SK-N-SH (cell line): ENCODE measurements at regions not wholly inside any gene's neighbourhood (a gene's known extent, or its start where the extent isn't known, plus 50 kb on each side); places are given as distances from the start of the nearest gene placed in this dataset.

ENCODE experiments used
- CTCF ChIA-PET: fragments of 300-600, 350-600 bp; formaldehyde crosslinking; extraction: SDS; loops from one replicate; lab custom pipeline; 2021; lab: Yijun Ruan, JAX
- POLR2A ChIA-PET: fragments of 350-600 bp; sonication (Branson Sonifier 250); formaldehyde crosslinking; extraction: SDS; loops from one replicate; lab custom pipeline; 2020; ENCODE audit warnings: antibody characterized with exemption, inconsistent platforms; lab: Yijun Ruan, JAX
- DNase-seq: peaks from one replicate; pipeline ENCODE4 v3.0.0; 2012
- H2AFZ ChIP-seq: fragments of 200-600 bp; sonication (generic); 2 replicates; pipeline ENCODE4 v1.8.1; 2016; ENCODE audit warnings: antibody characterized with exemption, mild to moderate bottlenecking, low read depth
- H3F3A ChIP-seq: fragments of 200-600 bp; sonication (generic); replicated peaks from 2 replicates; pipeline ENCODE3; 2016; ENCODE audit warnings: antibody characterized with exemption, mild to moderate bottlenecking; ENCODE audit not compliant: insufficient read depth
- H3K27ac ChIP-seq, 2 experiments: fragments of 200-500 bp in 1 of 2; fragments of 200-600 bp in 1 of 2; sonication (Bioruptor generic) in 1 of 2; sonication (generic), shearing (Covaris generic) in 1 of 2; 2 replicates each; pipeline versions ENCODE4 v1.5.1 to v1.6.1; 2014 to 2016; ENCODE audit warnings: low read depth in 2 of 2, inconsistent platforms in 1 of 2, low read length in 1 of 2, mild to moderate bottlenecking in 1 of 2, mixed read lengths in 1 of 2
- H3K27me3 ChIP-seq: fragments of 200-600 bp; sonication (generic), shearing (Covaris generic); 2 replicates; pipeline ENCODE4 v1.6.1; 2016; ENCODE audit warnings: mixed run types; ENCODE audit not compliant: insufficient read depth
- H3K36me3 ChIP-seq, 2 experiments: fragments of 200-500 bp in 1 of 2; fragments of 200-600 bp in 1 of 2; sonication (Bioruptor generic) in 1 of 2; sonication (generic) in 1 of 2; replicated peaks in 1 of 2; 2 replicates each; pipeline versions ENCODE3 to v1.5.1; 2014 to 2016; ENCODE audit warnings: low read length in 1 of 2, mild to moderate bottlenecking in 1 of 2; ENCODE audit not compliant: insufficient read depth in 2 of 2, control insufficient read depth in 1 of 2
- H3K4me1 ChIP-seq, 2 experiments: fragments of 200-500 bp in 1 of 2; fragments of 200-600 bp in 1 of 2; sonication (Bioruptor generic) in 1 of 2; sonication (generic), shearing (Covaris generic) in 1 of 2; 2 replicates each; pipeline versions ENCODE4 v1.5.1 to v1.6.1; 2014 to 2016; ENCODE audit warnings: low read depth in 1 of 2, low read length in 1 of 2, mixed run types in 1 of 2; ENCODE audit not compliant: insufficient read depth in 2 of 2, control insufficient read depth in 1 of 2
- H3K4me2 ChIP-seq: fragments of 200-600 bp; sonication (generic), shearing (Covaris generic); 2 replicates; pipeline ENCODE4 v1.6.1; 2017; ENCODE audit warnings: mixed run types
- H3K4me3 ChIP-seq, 2 experiments: fragments of 200-500 bp in 1 of 2; fragments of 200-600 bp in 1 of 2; sonication (Bioruptor generic) in 1 of 2; sonication (generic), shearing (Covaris generic) in 1 of 2; 2 replicates each; pipeline versions ENCODE4 v1.5.1 to v1.8.1; 2014 to 2016; ENCODE audit warnings: low read depth in 2 of 2, inconsistent platforms in 1 of 2, low read length in 1 of 2, mild to moderate bottlenecking in 1 of 2, mixed read lengths in 1 of 2, moderate library complexity in 1 of 2
- H3K79me2 ChIP-seq: fragments of 200-600 bp; sonication (generic); 2 replicates; pipeline ENCODE4 v1.8.1; 2017; ENCODE audit warnings: mild to moderate bottlenecking; ENCODE audit not compliant: insufficient read depth
- H3K9ac ChIP-seq: fragments of 200-600 bp; sonication (generic); 2 replicates; pipeline ENCODE4 v1.6.1; 2017; ENCODE audit warnings: mixed run types
- H3K9me2 ChIP-seq: fragments of 200-600 bp; sonication (generic); 2 replicates; pipeline ENCODE4 v1.6.1; 2017; ENCODE audit warnings: mixed run types
- H3K9me3 ChIP-seq: fragments of 200-600 bp; sonication (generic); 2 replicates; pipeline ENCODE4 v1.6.1; 2017; ENCODE audit warnings: mixed run types, mild to moderate bottlenecking, moderate library complexity
- H4K20me1 ChIP-seq: fragments of 200-600 bp; sonication (generic); 2 replicates; pipeline ENCODE4 v1.6.1; 2017; ENCODE audit warnings: mild to moderate bottlenecking, mixed run types; ENCODE audit not compliant: insufficient read depth
- CTCF ChIP-seq: fragments of 200-600 bp; sonication (generic); IDR thresholded peaks from 2 replicates; pipeline ENCODE4 v1.6.1; 2017; ENCODE audit warnings: antibody characterized with exemption, mild to moderate bottlenecking, moderate library complexity
- ELF1 ChIP-seq: IDR thresholded peaks from 2 replicates; pipeline ENCODE4 v1.4.0; 2012
- EP300 ChIP-seq, 2 experiments: IDR thresholded peaks; 2 replicates each; pipeline versions ENCODE4 v1.4.0 to v1.6.1; 2012; ENCODE audit warnings: borderline replicate concordance in 1 of 2, low read depth in 1 of 2, low read length in 1 of 2
- EZH2phosphoT487 ChIP-seq: fragments of 200-600 bp; sonication (generic); IDR thresholded peaks from 2 replicates; pipeline ENCODE4 v1.6.1; 2017; ENCODE audit warnings: low read depth, mixed run types, mild to moderate bottlenecking, antibody characterized with exemption, moderate library complexity, borderline replicate concordance
- FOXJ3 ChIP-seq: sonication (generic); formaldehyde crosslinking; IDR thresholded peaks from 2 replicates; pipeline ENCODE4 v1.5.1; 2020; ENCODE audit warnings: mild to moderate bottlenecking, missing genetic modification reagents
- GATA2 ChIP-seq: sonication (generic); formaldehyde crosslinking; IDR thresholded peaks from 2 replicates; pipeline ENCODE4 v1.5.0; 2020; ENCODE audit warnings: mild to moderate bottlenecking, missing genetic modification reagents
- PBX3 ChIP-seq: IDR thresholded peaks from 2 replicates; pipeline ENCODE4; 2012
- POLR2AphosphoS5 ChIP-seq: IDR thresholded peaks from 2 replicates; pipeline ENCODE4 v1.6.1; 2012; ENCODE audit warnings: low read depth, low read length
- RAD21 ChIP-seq: IDR thresholded peaks from 2 replicates; pipeline ENCODE4 v1.6.1; 2012; ENCODE audit warnings: mild to moderate bottlenecking, low read length
- RFX5 ChIP-seq: IDR thresholded peaks from 2 replicates; pipeline ENCODE4 v1.6.1; 2012; ENCODE audit warnings: mild to moderate bottlenecking, improper control_type of control experiment, low read length
- SMC3 ChIP-seq: IDR thresholded peaks from 2 replicates; pipeline ENCODE4 v1.6.1; 2012; ENCODE audit warnings: low read depth, low read length, improper control_type of control experiment
- TCF12 ChIP-seq: IDR thresholded peaks from 2 replicates; pipeline ENCODE4 v1.4.0; 2012
- TEAD4 ChIP-seq: IDR thresholded peaks from 2 replicates; pipeline ENCODE4 v1.4.0; 2012; ENCODE audit warnings: mild to moderate bottlenecking, borderline replicate concordance; ENCODE audit not compliant: insufficient read depth
- USF2 ChIP-seq: fragments of 150-350 bp; IDR thresholded peaks from 2 replicates; pipeline ENCODE4 v1.6.1; 2017; ENCODE audit warnings: antibody characterized with exemption, low read length, low read depth, borderline replicate concordance
- ZBTB33 ChIP-seq: IDR thresholded peaks from 2 replicates; pipeline ENCODE4 v1.4.0; 2012; ENCODE audit warnings: low read depth, borderline replicate concordance
- WGBS: methylation state at CpG from one replicate; pipeline ENCODE4 v1.1.6; 2017; ENCODE audit warnings: low lambda C conversion rate; 5-methylcytosine and 5-hydroxymethylcytosine counted together

- no peak overlapping the region for H3K27ac ChIP-seq
- no peaks in the 10 kb centered on the region for H3K4me1 ChIP-seq
- no peaks in the 10 kb centered on the region for H3K9me3 ChIP-seq
- no peak for TF ChIP-seq ZBTB33
- no peak for TF ChIP-seq EP300 (IDR thresholded peaks at IDR 0.05; ENCODE audit: borderline replicate concordance in 1 of 2, low read depth in 1 of 2, low read length in 1 of 2)
- no peak for TF ChIP-seq GATA2
- TF ChIP-seq RFX5 = no peak
- TF ChIP-seq EZH2phosphoT487 = no peak
- TF ChIP-seq, all 33 proteins: peak for 0
- Histone ChIP-seq H3K9me2 (no peaks in the 10 kb centered on the region), H3K4me3 (no peak overlapping the region), H3K9ac (no peak overlapping the region), H3K79me2 (no peaks in the 10 kb centered on the region), H3K36me3 (no peaks in the 10 kb centered on the region), H3F3A (no peaks in the 10 kb centered on the region), H3K4me2 (no peak overlapping the region), H4K20me1 (no peaks in the 10 kb centered on the region), H3K27me3 (0 out of 2 replicates have a peak, but pooled peaks cover 5% of the 10 kb centered on the region), H2AFZ (no peak overlapping the region)
- CTCF ChIA-PET = no interaction called here
- WGBS = 7% methylated on average over 4 of the region's 4 CpGs
- POLR2A ChIA-PET = no interaction called here
- DNase-seq = no peak
These were observed 54.9 kb downstream of the NKX2-1 start for GRCh38 chr14:36465178-36465577.

GRCh38 chr14:36462890-36463289 is 57.1 kb downstream of the NKX2-1 start:
- Histone ChIP-seq H3K4me2 (no peak overlapping the region), H3K36me3 (no peaks in the 10 kb centered on the region), H3K4me1 (no peaks in the 10 kb centered on the region), H2AFZ (no peak overlapping the region), H3K9me3 (no peaks in the 10 kb centered on the region), H3F3A (no peaks in the 10 kb centered on the region), H3K79me2 (no peaks in the 10 kb centered on the region), H3K27me3 (peaks cover 12% of the 10 kb centered on the region; the same call in 1 of the 2 replicates), H4K20me1 (no peaks in the 10 kb centered on the region), H3K9me2 (no peaks in the 10 kb centered on the region), H3K4me3 (no peak overlapping the region), H3K27ac (no peak overlapping the region), H3K9ac (no peak overlapping the region)
- no peak for DNase-seq
- WGBS = 3% methylated on average over 1 of the region's 1 CpG
- TF ChIP-seq TEAD4 = no peak
- no peak for TF ChIP-seq ELF1
- no peak for TF ChIP-seq CTCF
- TF ChIP-seq USF2 = no peak
- no peak for TF ChIP-seq POLR2AphosphoS5
- TF ChIP-seq TCF12 = no peak
- TF ChIP-seq FOXJ3 (CRISPR knock-in tag) = no peak
- TF ChIP-seq EZH2phosphoT487 = no peak
- no peak for TF ChIP-seq RAD21
- no peak for TF ChIP-seq PBX3
- TF ChIP-seq SMC3 = no peak
- POLR2A ChIA-PET = no interaction called here
- CTCF ChIA-PET = no interaction called here
